GM12873 (cell line): ENCODE measurements at regions not wholly inside any gene's neighbourhood (a gene's known extent, or its start where the extent isn't known, plus 50 kb on each side); places are given as distances from the start of the nearest gene placed in this dataset.

Experiments used
- CTCF ChIP-seq: IDR thresholded peaks from 2 replicates; pipeline ENCODE4 v1.5.1; 2012; ENCODE audit warnings: low read depth, mild to moderate bottlenecking, moderate library complexity, low read length, control low read depth; ENCODE audit not compliant: insufficient read depth; ENCODE audit errors: missing control alignments

GRCh38 chr15:81776976-81777375 is 268.8 kb downstream of the MEX3B start:
- no peak for TF ChIP-seq CTCF

GRCh38 chr15:81774309-81774708 is 271.5 kb downstream of the MEX3B start:
- TF ChIP-seq CTCF: no peak

- TF ChIP-seq CTCF: no peak
Observed at GRCh38 chr15:81768773-81769172, 277.0 kb downstream of the MEX3B start.

- TF ChIP-seq CTCF: no peak
Observed at GRCh38 chr15:81766829-81767475, 278.9 kb downstream of the MEX3B start.

GRCh38 chr15:81765816-81766215 is 280.0 kb downstream of the MEX3B start:
- TF ChIP-seq CTCF: no peak

- no peak for TF ChIP-seq CTCF
Observed at GRCh38 chr15:81763304-81763703, 282.5 kb downstream of the MEX3B start.

GRCh38 chr15:81760686-81761085 is 285.1 kb downstream of the MEX3B start:
- no peak for TF ChIP-seq CTCF
